Neural cell (in vitro differentiated cells): ENCODE measurements at regions not wholly inside any gene's neighbourhood (a gene's known extent, or its start where the extent isn't known, plus 50 kb on each side); places are given as distances from the start of the nearest gene placed in this dataset.

ENCODE experiments used
- H2AFZ ChIP-seq: fragments of 200-600, 300-800 bp; sonication (generic), shearing (Covaris generic); 2 replicates; pipeline ENCODE4 v1.6.0; 2014; ENCODE audit warnings: low read depth, mild to moderate bottlenecking, antibody characterized with exemption, low read length, moderate library complexity
- H3F3A ChIP-seq: fragments of 200-600 bp; shearing (Covaris generic); 2 replicates; pipeline ENCODE4 v1.6.1; 2016; ENCODE audit warnings: mild to moderate bottlenecking, moderate library complexity, mixed read lengths, antibody characterized with exemption, low read length; ENCODE audit not compliant: insufficient read depth, poor library complexity, severe bottlenecking
- H3K27ac ChIP-seq: fragments of 200-600, 300-800 bp; sonication (generic), shearing (Covaris generic); 2 replicates; pipeline ENCODE4 v1.5.1; 2014; ENCODE audit warnings: mild to moderate bottlenecking, low read length, moderate library complexity
- H3K27me3 ChIP-seq: fragments of 300-800, 200-600 bp; sonication (generic), shearing (Covaris generic); 2 replicates; pipeline ENCODE4 v1.6.0; 2014; ENCODE audit warnings: mild to moderate bottlenecking, low read depth, low read length, moderate library complexity; ENCODE audit not compliant: insufficient read depth
- H3K36me3 ChIP-seq: fragments of 300-800, 200-600 bp; sonication (generic), shearing (Covaris generic); 2 replicates; pipeline ENCODE4 v1.5.1; 2014; ENCODE audit warnings: mild to moderate bottlenecking, antibody characterized with exemption, low read length, moderate library complexity; ENCODE audit not compliant: insufficient read depth
- H3K4me2 ChIP-seq: fragments of 300-800, 200-600 bp; sonication (generic), shearing (Covaris generic); 2 replicates; pipeline ENCODE4 v1.6.0; 2014; ENCODE audit warnings: mild to moderate bottlenecking, low read length
- H3K4me3 ChIP-seq: fragments of 300-800, 200-600 bp; sonication (generic), shearing (Covaris generic); 2 replicates; pipeline ENCODE4 v1.5.1; 2014; ENCODE audit warnings: mild to moderate bottlenecking, low read length, moderate library complexity
- H3K79me2 ChIP-seq: fragments of 200-600 bp; shearing (Covaris generic); replicated peaks from 2 replicates; pipeline ENCODE4 v1.6.0; 2014; ENCODE audit warnings: mild to moderate bottlenecking, low read length, moderate library complexity; ENCODE audit not compliant: insufficient read depth
- H3K9ac ChIP-seq: fragments of 300-800, 200-600 bp; sonication (generic), shearing (Covaris generic); 2 replicates; pipeline ENCODE4 v1.6.1; 2016; ENCODE audit warnings: mild to moderate bottlenecking, low read length, mixed read lengths
- H3K9me2 ChIP-seq: fragments of 200-600 bp; shearing (Covaris generic); 2 replicates; pipeline ENCODE4 v1.6.1; 2016; ENCODE audit warnings: mild to moderate bottlenecking, low read length, mixed read lengths; ENCODE audit not compliant: insufficient read depth
- H3K9me3 ChIP-seq: fragments of 200-600, 300-800 bp; sonication (generic), shearing (Covaris generic); 2 replicates; pipeline ENCODE4 v1.6.1; 2016; ENCODE audit warnings: mild to moderate bottlenecking, mixed run types, low read length, moderate library complexity, mixed read lengths
- H4K20me1 ChIP-seq: fragments of 200-600 bp; shearing (Covaris generic); 2 replicates; pipeline ENCODE4 v1.6.1; 2016; ENCODE audit warnings: mild to moderate bottlenecking, mixed run types; ENCODE audit not compliant: insufficient read depth
- CTCF ChIP-seq: fragments of 450-650 bp; IDR thresholded peaks from 2 replicates; pipeline ENCODE4 v1.5.1; 2014; ENCODE audit warnings: antibody characterized with exemption, mild to moderate bottlenecking, moderate library complexity; ENCODE audit not compliant: poor library complexity, severe bottlenecking
- EP300 ChIP-seq: fragments of 450-650 bp; conservative IDR thresholded peaks from 2 replicates; pipeline ENCODE4 v1.6.1; 2014; ENCODE audit warnings: antibody characterized with exemption, mild to moderate bottlenecking, moderate library complexity; ENCODE audit not compliant: poor library complexity, severe bottlenecking
- EZH2 ChIP-seq: fragments of 200-600, 300-800 bp; shearing (Covaris generic), sonication (generic); IDR thresholded peaks from 2 replicates; pipeline ENCODE4 v1.6.1; 2014; ENCODE audit warnings: antibody characterized with exemption, low read length, borderline replicate concordance, mild to moderate bottlenecking; ENCODE audit not compliant: insufficient read depth, poor library complexity, severe bottlenecking
- MXI1 ChIP-seq: fragments of 450-650 bp; conservative IDR thresholded peaks from 2 replicates; pipeline ENCODE4 v1.6.1; 2014; ENCODE audit warnings: antibody characterized with exemption, mild to moderate bottlenecking; ENCODE audit not compliant: poor library complexity, severe bottlenecking
- POLR2AphosphoS5 ChIP-seq: IDR thresholded peaks from 2 replicates; pipeline ENCODE4 v1.6.1; 2012
- RAD21 ChIP-seq: fragments of 450-650 bp; conservative IDR thresholded peaks from 2 replicates; pipeline ENCODE4 v1.6.1; 2014; ENCODE audit warnings: antibody characterized with exemption, mild to moderate bottlenecking, moderate library complexity
- SMC3 ChIP-seq: fragments of 450-650 bp; conservative IDR thresholded peaks from 2 replicates; pipeline ENCODE4 v1.6.1; 2014; ENCODE audit warnings: antibody characterized with exemption, mild to moderate bottlenecking, moderate library complexity; ENCODE audit not compliant: poor library complexity
- TAF1 ChIP-seq: IDR thresholded peaks from 2 replicates; pipeline ENCODE4 v1.6.1; 2012; ENCODE audit warnings: low read depth
- TF ChIP-seq, protein P1 (sequence below): IDR thresholded peaks from 2 replicates; pipeline ENCODE4 v1.6.1; 2012; ENCODE audit warnings: borderline replicate concordance

DNA sequence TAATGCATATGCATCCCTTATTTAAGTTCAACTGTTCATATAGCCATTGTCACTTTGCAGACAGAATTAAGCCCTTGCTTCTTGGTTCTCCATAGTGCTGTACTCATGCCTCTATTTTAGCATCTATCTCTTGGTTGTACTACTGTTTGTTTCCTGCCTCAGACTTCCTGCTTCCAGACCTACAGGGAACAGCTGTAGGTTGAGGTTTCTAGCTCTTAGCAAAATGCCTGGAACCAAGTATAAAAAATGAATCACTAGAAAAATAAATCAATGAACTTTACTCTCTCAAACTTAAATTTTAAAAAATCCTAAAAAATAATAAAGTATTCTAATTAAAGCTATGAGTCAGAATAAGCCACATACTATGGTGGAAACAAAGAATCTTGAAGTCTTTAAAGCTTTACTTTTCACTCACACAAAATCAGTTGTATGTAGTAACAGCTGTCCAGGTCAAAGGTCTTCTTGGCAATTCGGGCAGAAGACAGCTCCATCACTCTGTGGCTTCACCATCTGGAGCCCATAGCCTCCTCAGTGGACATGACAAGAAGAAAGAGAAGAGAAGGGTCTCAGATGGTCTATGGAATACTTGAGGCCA lies 1228.1 kb upstream of the GYPC start:
- H3K9me3 ChIP-seq = no peaks in the 10 kb centered on the region
- H3K27me3 ChIP-seq = no peaks in the 10 kb centered on the region
- H3F3A ChIP-seq = no peaks in the 10 kb centered on the region
- H2AFZ ChIP-seq = no peak overlapping the region
- no peak overlapping the region for H3K4me2 ChIP-seq
- H3K9ac ChIP-seq = no peak overlapping the region
- no peaks in the 10 kb centered on the region for H3K36me3 ChIP-seq
- H3K27ac ChIP-seq = no peak overlapping the region
- TF ChIP-seq SMC3 (no peak), EZH2 (no peak), RAD21 (no peak), POLR2AphosphoS5 (no peak), CTCF (no peak), MXI1 (no peak), EP300 (no peak), TAF1 (no peak)
- TF ChIP-seq, protein P1, sequence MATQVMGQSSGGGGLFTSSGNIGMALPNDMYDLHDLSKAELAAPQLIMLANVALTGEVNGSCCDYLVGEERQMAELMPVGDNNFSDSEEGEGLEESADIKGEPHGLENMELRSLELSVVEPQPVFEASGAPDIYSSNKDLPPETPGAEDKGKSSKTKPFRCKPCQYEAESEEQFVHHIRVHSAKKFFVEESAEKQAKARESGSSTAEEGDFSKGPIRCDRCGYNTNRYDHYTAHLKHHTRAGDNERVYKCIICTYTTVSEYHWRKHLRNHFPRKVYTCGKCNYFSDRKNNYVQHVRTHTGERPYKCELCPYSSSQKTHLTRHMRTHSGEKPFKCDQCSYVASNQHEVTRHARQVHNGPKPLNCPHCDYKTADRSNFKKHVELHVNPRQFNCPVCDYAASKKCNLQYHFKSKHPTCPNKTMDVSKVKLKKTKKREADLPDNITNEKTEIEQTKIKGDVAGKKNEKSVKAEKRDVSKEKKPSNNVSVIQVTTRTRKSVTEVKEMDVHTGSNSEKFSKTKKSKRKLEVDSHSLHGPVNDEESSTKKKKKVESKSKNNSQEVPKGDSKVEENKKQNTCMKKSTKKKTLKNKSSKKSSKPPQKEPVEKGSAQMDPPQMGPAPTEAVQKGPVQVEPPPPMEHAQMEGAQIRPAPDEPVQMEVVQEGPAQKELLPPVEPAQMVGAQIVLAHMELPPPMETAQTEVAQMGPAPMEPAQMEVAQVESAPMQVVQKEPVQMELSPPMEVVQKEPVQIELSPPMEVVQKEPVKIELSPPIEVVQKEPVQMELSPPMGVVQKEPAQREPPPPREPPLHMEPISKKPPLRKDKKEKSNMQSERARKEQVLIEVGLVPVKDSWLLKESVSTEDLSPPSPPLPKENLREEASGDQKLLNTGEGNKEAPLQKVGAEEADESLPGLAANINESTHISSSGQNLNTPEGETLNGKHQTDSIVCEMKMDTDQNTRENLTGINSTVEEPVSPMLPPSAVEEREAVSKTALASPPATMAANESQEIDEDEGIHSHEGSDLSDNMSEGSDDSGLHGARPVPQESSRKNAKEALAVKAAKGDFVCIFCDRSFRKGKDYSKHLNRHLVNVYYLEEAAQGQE = no peak
- H4K20me1 ChIP-seq = no peaks in the 10 kb centered on the region
- no peaks in the 10 kb centered on the region for H3K9me2 ChIP-seq
- no peaks in the 10 kb centered on the region for H3K79me2 ChIP-seq
- no peak overlapping the region for H3K4me3 ChIP-seq

GRCh38 chr2:125444106-125444505 lies 1211.9 kb upstream of the GYPC start:
- Histone ChIP-seq H3K4me2 (no peak overlapping the region), H4K20me1 (no peaks in the 10 kb centered on the region), H3K9me3 (no peaks in the 10 kb centered on the region), H3K79me2 (no peaks in the 10 kb centered on the region), H3K36me3 (no peaks in the 10 kb centered on the region), H3K27me3 (no peaks in the 10 kb centered on the region), H3K27ac (no peak overlapping the region), H3K9me2 (no peaks in the 10 kb centered on the region), H3K4me3 (no peak overlapping the region), H3K9ac (no peak overlapping the region), H3F3A (no peaks in the 10 kb centered on the region), H2AFZ (no peak overlapping the region)
- TF ChIP-seq POLR2AphosphoS5 = no peak
- no peak for TF ChIP-seq RAD21

GRCh38 chr2:125445495-125445894 lies 1210.5 kb upstream of the GYPC start:
- H3K27me3 ChIP-seq = no peaks in the 10 kb centered on the region
- no peak overlapping the region for H3K4me2 ChIP-seq
- no peaks in the 10 kb centered on the region for H3F3A ChIP-seq
- no peak overlapping the region for H3K9ac ChIP-seq
- no peaks in the 10 kb centered on the region for H3K36me3 ChIP-seq
- H2AFZ ChIP-seq = no peak overlapping the region
- H3K9me2 ChIP-seq = no peaks in the 10 kb centered on the region
- no peak overlapping the region for H3K4me3 ChIP-seq
- no peaks in the 10 kb centered on the region for H3K79me2 ChIP-seq
- no peak for TF ChIP-seq CTCF
- TF ChIP-seq EZH2 = no peak
- TF ChIP-seq EP300 = no peak
- TF ChIP-seq, protein P1 = no peak
- no peak for TF ChIP-seq POLR2AphosphoS5
- H4K20me1 ChIP-seq = no peaks in the 10 kb centered on the region
- no peaks in the 10 kb centered on the region for H3K9me3 ChIP-seq
- H3K27ac ChIP-seq = no peak overlapping the region
